Astrocyte of the hippocampus (primary cell): ENCODE measurements at regions not wholly inside any gene's neighbourhood (a gene's known extent, or its start where the extent isn't known, plus 50 kb on each side); places are given as distances from the start of the nearest gene placed in this dataset.
"Not testable (repeated sequence)": the region's sequence is repeated elsewhere in the genome, so short reads cannot be mapped to it uniquely, and the experiment has no call there.

Experiments used
- DNase-seq: peaks from one replicate; pipeline ENCODE4 v3.0.0; 2011; ENCODE audit warnings: low read depth, low spot score

- no peak for DNase-seq
Observed at GRCh38 chr22:25487508-25487907, 77.0 kb upstream of the GRK3 start.

DNA sequence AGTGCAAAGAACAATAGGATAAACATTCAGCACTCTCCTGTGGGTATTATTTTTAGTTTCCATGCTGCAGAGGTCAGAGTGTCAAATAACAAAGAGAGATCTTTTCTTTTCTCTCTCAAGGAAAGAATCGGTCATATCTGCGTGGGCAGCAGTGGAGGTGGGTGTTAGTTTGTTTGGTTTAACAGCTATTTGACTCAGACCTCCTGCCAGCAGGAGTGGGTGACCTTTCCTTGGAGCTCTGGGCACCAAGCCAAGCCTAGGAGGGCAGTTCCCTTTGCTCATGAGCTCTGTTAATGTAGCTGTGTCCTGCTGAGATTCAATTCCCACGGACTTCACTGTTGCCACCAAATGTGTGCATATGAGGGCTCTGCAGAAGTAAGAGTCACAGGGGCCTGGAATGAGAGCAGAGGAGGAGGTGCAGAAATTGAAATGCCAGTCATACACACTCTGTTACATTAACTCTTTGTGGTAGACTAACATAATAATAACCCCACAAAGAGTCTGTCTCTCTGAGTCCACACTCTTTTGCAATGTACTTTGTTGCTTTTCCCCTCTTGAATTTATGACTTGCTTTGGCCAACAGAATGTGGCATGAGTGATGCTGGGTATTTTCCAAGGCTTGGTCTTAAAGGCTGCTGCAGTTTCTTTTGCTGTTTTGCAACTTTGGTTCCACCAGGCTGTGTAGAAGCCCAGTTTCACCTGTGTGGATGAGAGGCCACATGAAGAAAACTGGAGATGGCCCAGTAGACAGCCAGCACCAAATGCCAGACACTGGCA, 76.0 kb upstream of the GRK3 start:
- DNase-seq: peak; percentile 82

DNA sequence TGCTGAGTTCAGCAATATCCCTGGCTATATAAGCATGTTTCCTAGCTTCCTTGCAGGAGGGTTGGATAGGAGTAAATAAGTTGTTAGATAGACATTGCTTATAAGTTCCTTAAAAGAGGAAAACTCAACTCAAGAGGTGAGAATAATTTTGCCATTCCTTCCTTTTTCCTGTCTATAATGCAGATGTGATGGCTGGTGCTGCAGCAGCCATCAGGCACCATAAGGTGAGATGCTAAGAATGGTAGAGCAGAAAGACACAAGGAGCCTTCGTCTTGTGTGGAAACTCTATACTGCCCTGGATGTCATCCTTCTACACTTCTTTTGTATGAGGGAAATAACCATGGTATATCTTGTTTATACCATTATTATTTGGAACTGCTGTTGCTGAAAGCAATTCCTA, 74.5 kb upstream of the GRK3 start:
- DNase-seq: no peak

- DNase-seq: no peak
Observed at GRCh38 chr22:25490896-25491295, 73.6 kb upstream of the GRK3 start.

GRCh38 chr22:25492162-25492561, 72.3 kb upstream of the GRK3 start:
- no peak for DNase-seq

- DNase-seq: peak; percentile 33
Observed at GRCh38 chr22:25492841-25493734, 71.4 kb upstream of the GRK3 start.

GRCh38 chr22:25493794-25494193, 70.7 kb upstream of the GRK3 start:
- DNase-seq: no peak

- DNase-seq: peak; percentile 21
Observed at GRCh38 chr22:25494774-25495173, 69.7 kb upstream of the GRK3 start.

DNA sequence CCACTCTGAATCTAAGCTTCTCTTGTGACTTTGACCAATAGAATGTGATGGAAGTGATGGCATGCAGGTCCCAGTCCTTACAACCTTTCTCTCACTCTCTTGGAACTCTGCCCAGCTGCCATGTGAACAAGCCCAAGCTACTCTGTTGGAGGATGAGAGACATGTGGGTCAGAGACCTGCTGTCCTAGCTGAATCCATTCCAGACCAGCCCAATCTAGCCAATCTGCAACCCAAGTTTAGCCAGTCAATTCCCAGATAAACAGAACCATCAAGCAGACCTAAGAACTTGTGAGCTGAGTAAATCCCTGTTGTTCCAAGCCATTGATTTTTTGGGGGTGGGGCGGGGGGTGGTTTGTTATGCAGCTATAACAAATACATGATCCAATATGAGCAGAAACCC, 69.2 kb upstream of the GRK3 start:
- peak; percentile 7 for DNase-seq

- no peak for DNase-seq
Observed at GRCh38 chr22:25496396-25497064, 67.9 kb upstream of the GRK3 start.

- peak; percentile 38 for DNase-seq
Observed at GRCh38 chr22:25497181-25497641, 67.3 kb upstream of the GRK3 start.

DNA sequence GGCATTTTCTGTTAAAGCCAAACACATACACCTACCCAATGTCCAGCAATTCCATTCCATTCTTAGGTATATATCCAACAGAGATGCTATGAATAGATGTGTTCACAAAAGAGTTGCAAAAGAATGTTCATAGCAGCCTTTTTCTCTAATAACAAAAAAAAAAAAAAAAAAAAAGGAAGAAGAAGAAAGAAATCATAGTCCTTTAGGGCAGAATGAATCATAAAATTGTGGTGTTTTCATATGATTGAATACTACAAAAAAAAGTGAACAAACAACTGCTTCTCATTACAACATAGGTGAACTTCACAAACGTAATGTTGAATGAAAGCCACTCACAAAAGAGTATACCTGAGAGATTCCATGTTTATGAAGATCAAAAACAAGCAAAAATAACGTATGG, 66.8 kb upstream of the GRK3 start:
- DNase-seq: no peak

- not testable (repeated sequence) for DNase-seq
Observed at GRCh38 chr22:25500671-25501070, 63.8 kb upstream of the GRK3 start.

DNA sequence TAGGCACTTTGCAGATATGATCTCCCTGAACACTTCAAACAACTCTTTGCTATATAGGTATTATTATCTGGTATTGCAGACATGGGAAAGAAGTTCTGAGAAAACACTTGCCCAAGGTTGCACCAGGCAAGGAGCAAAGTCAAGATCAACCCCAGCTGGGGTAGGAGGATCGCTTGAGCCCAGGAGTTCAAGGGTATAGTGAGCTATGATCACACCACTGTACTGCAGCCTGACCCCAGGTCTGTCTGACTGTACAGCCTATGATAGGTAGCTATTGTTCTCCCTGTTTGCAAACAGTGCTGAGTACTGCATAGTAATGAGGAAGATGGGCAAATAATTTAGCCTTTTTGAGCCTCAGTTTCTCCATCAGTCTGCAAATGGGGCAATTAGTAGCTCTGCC, 60.5 kb upstream of the GRK3 start:
- DNase-seq: not testable (repeated sequence)

DNA sequence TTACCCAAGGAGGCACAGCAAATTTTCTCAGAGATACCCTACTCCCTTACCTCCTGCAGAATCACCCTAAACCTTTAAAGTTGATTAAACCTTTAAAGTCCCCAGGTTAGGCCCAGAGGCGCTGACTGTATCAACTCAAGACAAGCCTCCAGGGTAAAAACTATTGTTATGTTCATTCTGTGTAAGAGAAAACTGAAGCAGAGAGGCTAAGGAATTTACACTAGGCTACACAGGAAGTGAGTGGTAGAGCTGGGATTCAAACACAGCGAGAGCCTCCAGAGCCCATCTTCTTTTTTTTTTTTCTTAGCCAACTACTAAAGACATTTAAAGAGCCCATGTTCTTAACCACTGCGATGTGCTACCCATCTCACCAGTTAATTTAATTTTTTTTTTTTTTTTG, 56.3 kb upstream of the GRK3 start:
- DNase-seq: no peak

- DNase-seq: no peak
Observed at GRCh38 chr22:25508761-25509321, 55.6 kb upstream of the GRK3 start.

DNA sequence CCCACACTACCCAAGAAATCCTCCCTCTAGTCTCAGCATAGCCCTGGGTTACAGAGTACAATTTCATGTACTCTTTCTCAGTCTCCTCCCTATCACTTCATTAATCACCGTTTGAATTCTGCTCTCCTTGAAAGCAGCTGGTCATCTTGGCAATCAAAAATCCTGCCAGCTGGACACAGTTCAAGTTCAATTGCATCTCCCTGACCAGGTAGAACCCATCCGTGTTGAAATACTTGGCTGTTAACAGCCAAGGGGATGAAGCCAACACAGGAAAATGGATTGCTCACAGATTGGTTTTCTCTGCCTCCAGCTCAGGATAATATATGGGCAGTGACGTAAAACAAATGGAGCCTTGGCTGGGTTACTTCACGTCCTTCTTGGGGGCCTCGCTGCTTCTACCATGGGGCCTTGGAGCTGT, 55.1 kb upstream of the GRK3 start:
- DNase-seq: no peak

DNA sequence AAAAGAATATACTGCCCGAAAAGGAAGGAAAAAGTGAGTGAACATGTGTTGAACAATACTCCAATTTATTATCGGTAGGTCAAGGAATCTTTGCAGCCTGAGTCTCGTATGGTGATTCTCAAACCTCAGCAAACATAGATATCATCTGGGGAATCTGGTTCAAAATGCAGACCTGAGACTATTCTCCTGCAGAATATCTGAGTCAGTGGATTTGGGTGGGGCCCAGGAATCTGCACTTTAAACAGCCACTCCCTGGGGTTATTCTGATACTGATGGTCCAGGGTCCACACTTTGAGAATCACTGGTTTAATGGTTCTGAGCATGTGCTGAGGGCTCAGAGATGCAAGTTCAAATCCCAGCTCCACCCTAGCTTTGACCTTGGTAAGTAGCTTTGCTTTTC, 53.6 kb upstream of the GRK3 start:
- no peak for DNase-seq

DNA sequence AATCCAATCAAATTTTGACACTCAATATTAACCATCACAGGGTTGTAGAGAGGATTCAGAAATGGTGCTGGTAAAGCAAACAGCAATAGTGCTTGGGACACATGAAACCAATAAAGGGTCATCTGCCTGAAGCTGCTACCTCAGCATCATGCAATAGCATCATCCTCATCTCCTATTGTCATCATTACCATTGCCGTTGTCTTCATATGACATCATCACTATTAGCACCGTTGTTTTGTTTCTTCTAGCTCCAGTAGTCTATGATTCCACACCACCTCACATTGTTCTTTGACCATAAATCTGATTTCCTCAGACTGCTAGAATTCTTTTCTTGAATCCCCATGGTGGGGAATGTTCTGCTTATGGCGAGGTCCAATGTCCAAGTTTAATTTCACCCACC, 52.8 kb upstream of the GRK3 start:
- no peak for DNase-seq

DNA sequence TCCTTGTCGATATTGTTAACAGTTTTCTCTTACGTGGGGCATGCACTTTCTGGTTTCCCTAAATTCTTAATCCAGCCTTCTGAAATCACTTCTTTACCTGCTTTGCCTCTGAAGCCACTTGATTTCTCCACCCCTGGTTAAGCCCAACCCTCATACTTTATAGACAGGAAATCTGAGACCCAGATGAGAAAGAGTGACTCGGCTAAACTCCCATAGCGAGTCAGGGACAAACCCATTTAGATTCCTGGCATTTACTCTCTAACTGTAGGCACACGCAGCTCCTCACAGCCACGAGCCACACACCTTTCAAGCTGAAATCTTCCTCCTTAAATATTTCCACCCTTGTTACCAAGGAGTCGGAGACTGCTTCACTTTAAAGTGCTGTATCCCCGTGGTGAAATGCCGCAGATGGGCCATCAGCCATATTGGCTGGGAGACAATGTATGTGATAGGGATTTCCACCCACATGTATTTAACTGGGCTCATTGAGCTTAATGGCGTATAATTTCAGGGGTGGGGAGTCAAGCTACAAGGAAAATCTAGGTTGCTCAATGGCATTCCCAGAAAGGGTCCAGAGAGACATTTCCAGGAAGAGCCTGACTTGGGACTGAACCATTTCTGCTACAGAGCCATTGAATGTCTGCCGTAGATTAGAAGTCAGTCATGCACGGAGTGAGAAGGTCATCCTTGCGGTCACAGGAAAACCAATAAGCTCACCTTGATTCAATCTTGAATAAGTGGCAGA, 49.9 kb upstream of the GRK3 start:
- no peak for DNase-seq
